ENCODE measurements at regions not wholly inside any gene's neighbourhood (a gene's known extent, or its start where the extent isn't known, plus 50 kb on each side); places are given as distances from the start of the nearest gene placed in this dataset.

GRCh38 chr2:14306268-14306861, 326.2 kb upstream of the LRATD1 start:
- H3K27me3 Mint-ChIP-seq (ENCODE audit: unreplicated experiment), result no peaks in the 10 kb centered on the region
- TF ChIP-seq, protein P1, sequence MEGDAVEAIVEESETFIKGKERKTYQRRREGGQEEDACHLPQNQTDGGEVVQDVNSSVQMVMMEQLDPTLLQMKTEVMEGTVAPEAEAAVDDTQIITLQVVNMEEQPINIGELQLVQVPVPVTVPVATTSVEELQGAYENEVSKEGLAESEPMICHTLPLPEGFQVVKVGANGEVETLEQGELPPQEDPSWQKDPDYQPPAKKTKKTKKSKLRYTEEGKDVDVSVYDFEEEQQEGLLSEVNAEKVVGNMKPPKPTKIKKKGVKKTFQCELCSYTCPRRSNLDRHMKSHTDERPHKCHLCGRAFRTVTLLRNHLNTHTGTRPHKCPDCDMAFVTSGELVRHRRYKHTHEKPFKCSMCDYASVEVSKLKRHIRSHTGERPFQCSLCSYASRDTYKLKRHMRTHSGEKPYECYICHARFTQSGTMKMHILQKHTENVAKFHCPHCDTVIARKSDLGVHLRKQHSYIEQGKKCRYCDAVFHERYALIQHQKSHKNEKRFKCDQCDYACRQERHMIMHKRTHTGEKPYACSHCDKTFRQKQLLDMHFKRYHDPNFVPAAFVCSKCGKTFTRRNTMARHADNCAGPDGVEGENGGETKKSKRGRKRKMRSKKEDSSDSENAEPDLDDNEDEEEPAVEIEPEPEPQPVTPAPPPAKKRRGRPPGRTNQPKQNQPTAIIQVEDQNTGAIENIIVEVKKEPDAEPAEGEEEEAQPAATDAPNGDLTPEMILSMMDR (IDR thresholded peaks at IDR 0.05; ENCODE audit: unreplicated experiment), result no peak
- no peak overlapping the region for H3K4me3 Mint-ChIP-seq (ENCODE audit: unreplicated experiment)
- DNase-seq (ENCODE audit: low spot score), result no peak
- no peaks in the 10 kb centered on the region for H3K36me3 Mint-ChIP-seq (ENCODE audit: low read depth, unreplicated experiment)
- H3K27ac Mint-ChIP-seq (ENCODE audit: unreplicated experiment), result no peak overlapping the region
- H3K4me1 Mint-ChIP-seq (ENCODE audit: unreplicated experiment), result no peaks in the 10 kb centered on the region
- H3K9me3 Mint-ChIP-seq (ENCODE audit: unreplicated experiment), result no peaks in the 10 kb centered on the region

- Mint-ChIP-seq H3K27me3 (ENCODE audit: unreplicated experiment) (no peaks in the 10 kb centered on the region), H3K4me1 (ENCODE audit: unreplicated experiment) (no peaks in the 10 kb centered on the region), H3K4me3 (ENCODE audit: unreplicated experiment) (no peak overlapping the region), H3K9me3 (ENCODE audit: unreplicated experiment) (no peaks in the 10 kb centered on the region), H3K36me3 (ENCODE audit: low read depth, unreplicated experiment) (no peaks in the 10 kb centered on the region), H3K27ac (ENCODE audit: unreplicated experiment) (no peak overlapping the region)
- TF ChIP-seq, protein P1 (IDR thresholded peaks at IDR 0.05; ENCODE audit: unreplicated experiment), result no peak
- DNase-seq (ENCODE audit: low spot score), result no peak
Observed at GRCh38 chr2:14313341-14313740, 319.2 kb upstream of the LRATD1 start.

- Mint-ChIP-seq H3K4me3 (ENCODE audit: unreplicated experiment) (no peak overlapping the region), H3K4me1 (ENCODE audit: unreplicated experiment) (no peaks in the 10 kb centered on the region), H3K9me3 (ENCODE audit: unreplicated experiment) (no peaks in the 10 kb centered on the region), H3K36me3 (ENCODE audit: low read depth, unreplicated experiment) (no peaks in the 10 kb centered on the region), H3K27me3 (ENCODE audit: unreplicated experiment) (no peaks in the 10 kb centered on the region), H3K27ac (ENCODE audit: unreplicated experiment) (no peak overlapping the region)
- no peak for DNase-seq (ENCODE audit: low spot score)
- TF ChIP-seq, protein P1 (IDR thresholded peaks at IDR 0.05; ENCODE audit: unreplicated experiment), result no peak
Observed at GRCh38 chr2:14316594-14316993, 315.9 kb upstream of the LRATD1 start.

DNA sequence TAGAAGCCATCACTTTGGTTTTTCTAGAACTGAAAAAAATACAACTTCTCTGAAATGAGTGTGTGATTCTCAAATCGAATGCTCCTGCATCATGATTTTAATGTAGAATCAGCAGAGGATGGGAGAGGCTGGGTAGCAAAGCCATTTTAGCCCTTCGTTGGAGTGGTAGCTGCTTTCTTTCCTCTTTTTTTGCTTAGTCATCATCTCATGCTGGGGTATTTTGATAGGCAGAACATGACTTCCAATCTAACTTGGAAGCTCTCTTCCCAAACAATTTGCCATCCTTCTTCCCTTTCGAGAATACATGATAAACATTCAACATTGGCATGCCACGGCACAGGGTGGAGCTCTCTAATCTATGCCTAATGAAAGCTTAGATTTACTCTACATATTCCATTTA, 311.2 kb upstream of the LRATD1 start:
- H3K27me3 Mint-ChIP-seq (ENCODE audit: unreplicated experiment), result peaks cover 2% of the 10 kb centered on the region
- DNase-seq (ENCODE audit: low spot score), result no peak
- no peaks in the 10 kb centered on the region for H3K36me3 Mint-ChIP-seq (ENCODE audit: low read depth, unreplicated experiment)
- H3K4me3 Mint-ChIP-seq (ENCODE audit: unreplicated experiment), result no peak overlapping the region
- H3K27ac Mint-ChIP-seq (ENCODE audit: unreplicated experiment), result no peak overlapping the region
- no peaks in the 10 kb centered on the region for H3K9me3 Mint-ChIP-seq (ENCODE audit: unreplicated experiment)
- H3K4me1 Mint-ChIP-seq (ENCODE audit: unreplicated experiment), result no peaks in the 10 kb centered on the region
- TF ChIP-seq, protein P1 (IDR thresholded peaks at IDR 0.05; ENCODE audit: unreplicated experiment), result no peak

DNA sequence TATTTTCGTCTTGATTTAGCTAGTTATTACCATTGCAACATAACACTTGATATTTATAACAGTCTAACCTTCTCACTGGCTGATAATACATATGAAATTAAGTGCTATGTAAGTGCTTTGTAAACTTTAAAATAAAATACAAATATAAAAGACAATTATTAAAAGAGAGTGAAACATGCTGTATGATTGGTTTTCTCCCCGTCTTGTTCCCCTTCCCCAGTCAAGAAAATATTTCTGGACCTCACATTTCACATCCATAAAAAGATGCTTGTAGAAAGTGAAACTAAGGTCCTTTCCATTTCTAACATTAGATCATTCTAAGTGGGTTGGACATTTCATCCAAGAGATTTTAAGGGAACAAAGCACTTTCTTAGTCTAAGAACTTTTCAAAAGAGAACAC, 310.2 kb upstream of the LRATD1 start:
- H3K9me3 Mint-ChIP-seq (ENCODE audit: unreplicated experiment), result no peaks in the 10 kb centered on the region
- no peak overlapping the region for H3K4me3 Mint-ChIP-seq (ENCODE audit: unreplicated experiment)
- no peaks in the 10 kb centered on the region for H3K36me3 Mint-ChIP-seq (ENCODE audit: low read depth, unreplicated experiment)
- peaks cover 4% of the 10 kb centered on the region for H3K27me3 Mint-ChIP-seq (ENCODE audit: unreplicated experiment)
- TF ChIP-seq, protein P1 (IDR thresholded peaks at IDR 0.05; ENCODE audit: unreplicated experiment), result no peak
- no peaks in the 10 kb centered on the region for H3K4me1 Mint-ChIP-seq (ENCODE audit: unreplicated experiment)
- no peak for DNase-seq (ENCODE audit: low spot score)
- no peak overlapping the region for H3K27ac Mint-ChIP-seq (ENCODE audit: unreplicated experiment)
